H7 (cell line): ENCODE measurements at regions not wholly inside any gene's neighbourhood (a gene's known extent, or its start where the extent isn't known, plus 50 kb on each side); places are given as distances from the start of the nearest gene placed in this dataset.
"Not testable (repeated sequence)": the region's sequence is repeated elsewhere in the genome, so short reads cannot be mapped to it uniquely, and the experiment has no call there.

Experiments used
- DNase-seq: peaks from one replicate; pipeline ENCODE4 v3.0.0; 2012
- H3K27me3 ChIP-seq: 2 replicates; pipeline ENCODE4 v1.6.0; 2011; ENCODE audit warnings: mild to moderate bottlenecking, low read length; ENCODE audit not compliant: control insufficient read depth, insufficient read depth
- H3K36me3 ChIP-seq: replicated peaks from 2 replicates; pipeline ENCODE4 v1.5.1; 2011; ENCODE audit warnings: low read length; ENCODE audit not compliant: control insufficient read depth, insufficient read depth
- H3K4me3 ChIP-seq: 2 replicates; pipeline ENCODE4 v1.5.1; 2011; ENCODE audit warnings: low read depth, mild to moderate bottlenecking, control low read depth, low read length, moderate library complexity; ENCODE audit not compliant: insufficient read depth

DNA sequence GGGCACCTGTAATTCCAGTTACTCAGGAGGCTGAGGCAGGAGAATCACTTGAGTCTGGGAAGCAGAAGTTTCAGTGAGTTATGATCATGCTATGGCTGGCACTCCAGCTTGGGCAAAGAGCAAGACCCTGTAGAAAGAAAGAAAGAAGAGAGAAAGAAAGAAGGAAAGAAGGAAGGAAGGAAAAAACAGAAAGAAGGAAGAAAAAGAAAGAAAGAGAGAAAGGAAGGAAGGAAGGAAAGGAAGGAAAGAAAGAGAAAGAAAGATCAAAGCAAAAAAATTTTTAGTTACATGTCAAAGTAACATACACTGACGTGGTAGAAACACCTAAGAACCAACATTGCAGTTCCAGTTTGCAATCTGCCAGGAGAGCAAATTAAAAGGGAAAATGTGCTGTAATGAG is 73.8 kb upstream of the JCAD start:
- Histone ChIP-seq H3K4me3 (no peak overlapping the region), H3K27me3 (no peaks in the 10 kb centered on the region), H3K36me3 (no peaks in the 10 kb centered on the region)
- no peak for DNase-seq

DNA sequence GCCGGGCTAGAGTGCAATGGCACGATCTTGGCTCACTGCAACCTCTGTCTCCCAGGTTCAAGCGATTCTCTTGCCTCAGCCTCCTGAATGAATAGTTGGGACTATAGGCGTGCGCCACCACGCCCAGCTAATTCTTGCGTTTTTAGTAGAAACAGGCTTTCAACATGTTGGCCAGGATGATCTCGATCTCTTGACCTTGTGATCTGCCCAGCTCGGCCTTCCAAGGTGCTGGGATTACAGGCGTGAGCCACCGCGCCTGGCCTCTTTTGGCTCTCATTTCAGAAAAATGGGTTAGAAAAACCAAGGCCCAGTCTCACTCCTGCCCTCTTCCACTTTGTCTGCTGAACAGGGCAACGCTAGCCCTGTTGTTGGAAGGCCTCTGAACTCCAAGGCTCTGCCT is 72.0 kb upstream of the JCAD start:
- not testable (repeated sequence) for H3K4me3 ChIP-seq, H3K36me3 ChIP-seq, DNase-seq, H3K27me3 ChIP-seq

DNA sequence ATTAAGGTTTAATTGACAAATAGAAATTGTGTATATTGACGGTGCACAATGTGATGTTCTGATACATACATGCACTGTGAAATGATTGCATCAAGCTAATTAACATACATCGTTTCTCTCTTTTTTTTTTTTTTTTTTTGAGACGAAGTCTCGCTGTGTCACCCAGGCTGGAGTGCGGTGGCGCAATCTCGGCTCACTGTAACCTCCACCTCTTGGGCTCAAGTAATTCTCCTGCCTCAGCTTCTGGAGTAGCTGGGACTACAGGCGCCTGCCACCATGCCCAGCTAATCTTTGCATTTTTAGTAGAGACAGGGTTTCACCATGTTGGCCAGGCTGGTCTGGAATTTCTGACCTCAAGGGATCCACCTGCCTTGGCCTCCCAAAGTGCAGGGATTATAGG is 69.9 kb upstream of the JCAD start:
- H3K36me3 ChIP-seq, DNase-seq, H3K4me3 ChIP-seq, H3K27me3 ChIP-seq: not testable (repeated sequence)

DNA sequence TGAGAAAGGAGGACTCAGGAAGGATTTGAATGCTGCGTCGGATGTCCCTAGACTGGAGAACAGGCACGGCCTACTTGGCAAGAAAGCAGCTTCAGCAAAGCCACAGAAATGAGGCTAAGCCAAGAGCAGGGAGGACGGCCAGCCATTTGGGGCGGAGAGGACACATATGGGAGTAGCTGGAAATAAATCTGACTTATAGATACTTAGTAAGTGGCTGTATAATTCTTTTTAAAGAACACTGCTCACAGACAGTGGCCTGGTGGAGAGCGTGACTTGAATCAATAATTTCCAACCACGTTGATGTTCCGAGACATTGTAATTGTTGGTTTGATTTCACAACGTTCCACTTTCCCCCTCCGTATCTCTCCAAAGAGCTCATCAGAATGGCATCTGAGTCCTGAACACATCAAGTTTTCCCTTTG is 67.7 kb upstream of the JCAD start:
- Histone ChIP-seq H3K27me3 (no peaks in the 10 kb centered on the region), H3K36me3 (no peaks in the 10 kb centered on the region), H3K4me3 (no peak overlapping the region)
- no peak for DNase-seq

DNA sequence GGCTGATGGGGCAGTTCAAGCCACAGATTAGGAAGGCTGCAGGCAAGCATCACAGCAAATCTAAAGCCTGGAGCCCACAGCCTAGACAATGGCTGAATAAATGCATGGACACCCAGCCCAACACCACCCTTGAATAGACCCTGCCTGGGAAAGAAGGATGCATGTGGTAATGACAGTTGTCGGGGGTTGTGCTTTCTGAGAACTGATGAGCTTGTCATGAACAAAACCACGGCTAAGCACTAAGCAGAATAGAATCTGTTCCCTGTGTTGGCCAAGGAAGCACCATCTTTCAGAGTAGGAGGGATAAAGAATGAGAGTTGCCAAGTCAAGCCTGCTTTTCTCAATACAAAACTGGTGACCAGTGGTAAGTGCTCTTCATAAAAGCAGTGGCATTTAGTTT is 66.1 kb upstream of the JCAD start:
- H3K36me3 ChIP-seq = no peaks in the 10 kb centered on the region
- no peaks in the 10 kb centered on the region for H3K27me3 ChIP-seq
- DNase-seq = no peak
- H3K4me3 ChIP-seq = no peak overlapping the region

DNA sequence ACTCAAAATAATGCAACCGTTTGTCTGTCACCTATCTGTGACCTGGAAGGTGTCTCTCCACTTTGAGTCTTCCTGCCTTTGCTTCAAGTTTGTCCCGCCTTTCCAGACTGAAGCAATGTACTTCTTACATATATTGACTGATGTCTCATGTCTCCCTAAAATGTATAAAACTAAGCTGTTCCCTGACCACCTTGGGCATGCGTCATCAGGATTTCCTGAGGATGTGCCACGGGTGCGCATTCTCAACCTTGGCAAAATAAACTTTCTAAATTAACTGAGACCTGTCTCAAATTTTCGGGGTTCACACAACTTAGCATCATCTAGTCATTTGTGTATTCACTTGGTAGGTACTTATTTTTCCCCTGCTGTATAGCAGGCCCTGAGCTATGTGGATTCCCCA is 65.3 kb upstream of the JCAD start:
- H3K27me3 ChIP-seq = no peaks in the 10 kb centered on the region
- no peak overlapping the region for H3K4me3 ChIP-seq
- DNase-seq = no peak
- H3K36me3 ChIP-seq = no peaks in the 10 kb centered on the region

DNA sequence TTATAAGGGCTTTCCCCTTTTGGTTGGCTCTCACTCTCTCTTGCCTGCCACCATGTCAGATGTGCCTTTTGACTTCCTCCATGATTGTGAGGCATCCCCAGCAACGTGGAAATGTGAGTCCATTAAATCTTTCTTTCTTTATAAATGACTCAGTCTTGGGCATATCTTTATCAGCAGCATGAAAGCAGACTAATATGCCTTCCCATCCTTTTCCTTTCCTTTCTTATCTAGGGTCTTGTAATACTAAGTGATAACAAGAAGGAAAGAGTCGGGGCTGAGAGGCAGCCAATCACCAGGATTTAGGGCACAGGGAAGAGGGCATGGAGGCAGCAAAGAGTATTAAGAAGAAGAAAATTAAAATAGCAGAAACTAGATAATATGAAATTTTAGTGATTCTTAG is 62.0 kb upstream of the JCAD start:
- H3K4me3 ChIP-seq = no peak overlapping the region
- DNase-seq = no peak
- H3K36me3 ChIP-seq = no peaks in the 10 kb centered on the region
- no peaks in the 10 kb centered on the region for H3K27me3 ChIP-seq

DNA sequence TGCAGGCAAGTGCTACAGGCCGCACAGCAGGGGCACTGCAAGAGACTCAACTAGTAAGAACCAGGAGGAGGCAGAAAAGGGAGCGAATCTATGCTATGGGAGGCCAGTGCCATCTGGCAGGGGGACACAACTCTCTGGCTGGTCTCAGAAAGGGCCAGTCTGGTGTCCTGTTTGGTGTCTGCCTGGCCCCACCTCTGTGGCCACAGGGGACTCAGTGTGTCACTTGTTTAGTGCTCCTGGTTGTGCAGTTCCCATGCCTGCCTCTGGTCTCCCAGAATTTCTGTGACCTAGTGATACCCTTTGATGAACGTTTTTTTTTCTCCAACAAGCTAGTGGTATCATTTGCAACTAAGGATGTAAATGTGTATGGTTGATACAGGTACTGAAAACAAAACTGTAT is 59.2 kb upstream of the JCAD start:
- no peak for DNase-seq
- no peaks in the 10 kb centered on the region for H3K27me3 ChIP-seq
- no peak overlapping the region for H3K4me3 ChIP-seq
- H3K36me3 ChIP-seq = no peaks in the 10 kb centered on the region

DNA sequence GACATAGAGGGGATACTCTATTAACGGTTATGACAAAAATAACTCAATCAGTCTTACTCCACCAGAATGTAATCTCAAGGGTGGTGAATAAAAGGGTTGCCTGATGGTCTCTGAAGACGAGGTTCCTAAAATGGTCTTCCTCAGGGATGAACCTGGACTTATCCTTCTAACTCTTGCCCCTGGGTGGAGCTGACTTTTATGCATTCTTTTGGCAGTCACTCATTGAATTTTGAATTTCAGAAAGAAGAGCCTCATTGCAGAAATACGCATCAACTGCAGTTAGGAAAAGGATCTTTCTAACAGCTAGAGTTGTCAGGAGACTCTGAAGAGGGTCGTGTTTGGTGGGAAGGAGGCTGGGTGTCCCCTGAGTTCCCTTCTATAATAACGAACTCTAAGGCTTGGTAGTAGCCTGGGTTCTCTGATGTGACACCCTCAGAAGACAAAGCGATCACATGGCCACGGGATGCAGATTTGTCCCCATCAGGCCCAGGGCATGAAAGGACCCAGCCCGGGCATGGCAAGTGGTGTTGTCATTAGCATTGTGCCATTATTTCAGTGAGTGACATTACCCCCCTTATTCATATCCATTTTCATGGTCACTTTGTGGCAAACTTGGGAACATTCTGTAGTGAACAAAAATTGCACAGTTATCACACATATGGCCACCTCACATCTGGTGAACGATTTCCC is 58.6 kb upstream of the JCAD start:
- no peak for DNase-seq

DNA sequence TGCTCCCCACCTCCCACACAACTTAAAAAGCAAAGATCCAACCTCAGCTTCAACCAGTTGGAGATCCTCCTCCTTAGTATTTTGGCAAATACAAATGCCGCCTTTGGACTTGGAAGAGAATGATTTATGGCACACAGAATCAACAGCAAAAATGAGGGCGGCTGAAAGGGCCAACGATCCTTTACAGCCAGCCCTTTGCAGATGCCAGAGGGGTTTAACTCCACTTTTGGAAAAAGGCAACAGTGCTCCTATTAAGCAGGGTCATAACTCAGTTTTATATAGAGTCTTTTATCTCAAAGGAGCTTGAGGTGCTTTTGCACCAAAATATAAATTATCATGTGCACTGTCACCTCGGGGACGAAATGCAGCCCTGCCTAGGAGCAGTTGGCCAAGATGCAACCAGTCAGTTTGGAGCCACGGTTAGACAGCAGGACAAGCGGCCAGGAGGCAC is 56.7 kb upstream of the JCAD start:
- no peak overlapping the region for H3K4me3 ChIP-seq
- H3K27me3 ChIP-seq = no peaks in the 10 kb centered on the region
- no peaks in the 10 kb centered on the region for H3K36me3 ChIP-seq
- no peak for DNase-seq

More for the DNA sequence above, 58.6 kb upstream of the JCAD start:
- H3K4me3 ChIP-seq = no peak overlapping the region
- H3K36me3 ChIP-seq = no peaks in the 10 kb centered on the region
- H3K27me3 ChIP-seq = no peaks in the 10 kb centered on the region

DNA sequence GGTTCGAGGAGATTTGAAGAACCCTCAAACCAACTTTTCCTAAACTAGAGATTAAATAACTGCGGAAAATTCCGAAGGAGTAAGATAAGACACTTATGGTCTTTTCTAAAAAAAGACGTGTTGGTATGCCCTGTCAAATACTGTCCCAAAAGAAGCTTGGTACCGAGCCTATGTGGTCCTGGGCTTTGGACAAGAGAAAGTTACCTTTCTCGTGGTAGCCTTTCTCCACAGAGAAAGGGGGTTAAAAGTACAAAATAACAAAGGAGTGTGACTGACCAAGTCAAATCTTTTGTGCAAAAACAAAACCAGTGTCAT is 56.2 kb upstream of the JCAD start:
- H3K36me3 ChIP-seq = no peaks in the 10 kb centered on the region
- H3K4me3 ChIP-seq = no peak overlapping the region
- DNase-seq = no peak
- H3K27me3 ChIP-seq = no peaks in the 10 kb centered on the region

DNA sequence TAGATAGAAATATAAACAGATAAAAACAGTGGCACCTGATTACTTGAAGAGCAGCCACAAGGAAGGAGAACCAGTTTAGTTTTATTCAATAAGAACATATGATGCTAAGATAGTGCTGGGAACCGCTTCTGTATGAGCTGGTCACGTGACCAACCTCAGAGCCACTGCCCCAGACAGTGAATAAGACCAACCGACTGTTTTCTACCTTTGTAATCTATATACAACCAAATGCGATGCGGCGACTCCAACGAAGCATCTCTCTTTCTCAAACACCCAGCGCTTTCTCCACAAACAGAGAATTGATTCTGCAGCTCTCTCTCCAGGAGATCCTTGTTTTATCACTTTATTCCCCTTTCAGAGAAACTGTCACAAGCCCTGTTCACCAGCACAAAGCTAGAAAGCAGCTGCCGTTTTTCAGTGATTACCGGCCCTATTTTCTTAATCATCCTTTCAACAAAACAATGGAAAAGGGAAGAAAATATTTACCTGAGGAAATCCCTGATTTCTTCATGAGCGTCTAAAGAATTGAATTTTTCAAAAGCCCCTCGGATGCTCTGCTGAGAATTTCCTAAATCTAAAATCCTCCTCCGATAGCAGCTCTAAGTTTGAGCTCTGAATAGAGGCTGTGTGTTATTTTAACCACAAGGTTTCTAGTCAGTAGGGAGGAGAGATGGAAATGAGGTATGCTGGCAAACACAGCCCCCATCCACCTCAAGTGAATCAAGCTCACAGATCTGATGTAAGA is 55.7 kb upstream of the JCAD start:
- Histone ChIP-seq H3K4me3 (no peak overlapping the region), H3K36me3 (no peaks in the 10 kb centered on the region), H3K27me3 (no peaks in the 10 kb centered on the region)
- DNase-seq = peak; percentile 37

DNA sequence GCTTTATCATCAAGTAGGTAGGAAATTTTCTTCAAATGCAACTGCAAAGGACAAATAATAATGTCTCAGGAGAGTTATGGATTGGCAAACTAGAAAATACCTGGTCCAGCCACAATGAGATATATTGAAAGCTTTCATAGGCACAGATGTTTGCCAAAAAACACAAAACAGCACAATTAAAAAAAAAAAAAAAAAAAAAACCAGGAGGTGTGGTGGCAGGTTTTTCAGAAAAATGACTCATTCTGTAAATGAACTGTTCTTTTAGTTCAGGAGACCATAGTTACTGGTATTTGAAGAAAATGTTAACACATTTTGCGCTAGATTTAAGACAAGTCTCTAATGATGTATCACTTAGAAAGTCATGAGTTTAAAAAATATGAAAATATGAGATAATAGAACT is 55.0 kb upstream of the JCAD start:
- Histone ChIP-seq H3K36me3 (no peaks in the 10 kb centered on the region), H3K4me3 (no peak overlapping the region), H3K27me3 (no peaks in the 10 kb centered on the region)
- no peak for DNase-seq

DNA sequence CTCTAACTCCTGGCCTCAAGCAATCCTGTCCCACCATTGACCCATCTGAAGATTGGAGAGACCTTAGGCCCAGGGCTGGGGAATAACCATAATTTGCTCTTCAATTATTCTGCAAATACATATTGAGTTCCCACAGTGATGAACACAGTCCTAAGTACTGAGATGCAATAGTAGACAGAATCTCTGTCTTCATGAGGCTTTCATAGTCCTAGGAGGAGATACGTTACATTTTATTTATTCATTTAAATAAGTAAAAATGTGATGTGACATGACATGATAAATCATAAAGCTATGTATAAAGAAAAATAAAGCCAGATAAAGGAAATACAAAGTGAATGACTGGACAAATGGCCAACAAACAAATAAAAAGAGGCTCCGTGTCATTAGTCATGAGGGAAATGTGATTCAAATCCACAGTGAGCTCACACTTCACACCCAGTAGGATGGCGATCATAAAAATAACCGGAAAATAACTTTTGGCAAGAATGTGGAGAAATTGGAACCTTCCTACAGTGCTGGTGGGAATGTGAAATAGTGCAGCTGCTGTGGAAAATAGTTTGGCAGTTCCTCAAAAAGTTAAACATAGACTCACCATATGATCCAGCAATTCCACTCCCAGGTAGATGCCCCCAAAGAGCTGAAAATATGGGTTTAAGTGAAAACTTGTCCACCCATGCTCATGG is 52.1 kb upstream of the JCAD start:
- no peak for DNase-seq
- Histone ChIP-seq H3K36me3 (no peaks in the 10 kb centered on the region), H3K27me3 (no peaks in the 10 kb centered on the region), H3K4me3 (no peak overlapping the region)
